ENCODE measurements at regions not wholly inside any gene's neighbourhood (a gene's known extent, or its start where the extent isn't known, plus 50 kb on each side); places are given as distances from the start of the nearest gene placed in this dataset.

- TF ChIP-seq CTCF (IDR thresholded peaks at IDR 0.05; ENCODE audit: poor library complexity) (no peak), EZH2phosphoT487 (IDR thresholded peaks at IDR 0.05; ENCODE audit: low read depth, severe bottlenecking, unreplicated experiment) (no peak)
These were observed 629.0 kb upstream of the CDH8 start for GRCh38 chr16:62665269-62665668.
